ENCODE measurements at regions not wholly inside any gene's neighbourhood (a gene's known extent, or its start where the extent isn't known, plus 50 kb on each side); places are given as distances from the start of the nearest gene placed in this dataset.
"Not testable (repeated sequence)": the region's sequence is repeated elsewhere in the genome, so short reads cannot be mapped to it uniquely, and the experiment has no call there.

DNA sequence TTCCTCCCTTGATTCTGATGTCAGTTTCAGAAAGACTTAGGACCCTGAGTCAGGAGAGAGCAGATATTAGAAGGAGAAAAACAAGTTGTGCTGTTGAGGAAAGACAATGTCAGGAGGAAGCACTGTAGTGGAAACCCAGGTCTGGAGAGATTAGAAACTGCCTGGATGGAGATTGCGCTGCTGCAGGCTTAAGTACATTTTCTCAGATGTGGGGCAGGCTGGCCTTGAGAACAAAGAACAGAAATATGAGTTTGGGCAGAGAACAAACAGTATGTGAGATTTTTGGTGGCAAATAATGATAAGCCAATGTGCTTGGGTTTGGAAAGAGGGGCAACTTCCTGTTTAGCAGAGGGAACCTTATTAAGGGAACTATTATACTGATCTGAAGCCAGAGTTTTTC lies 74.3 kb upstream of the PRMT8 start:
- no peak for DNase-seq (ENCODE audit: extremely low read depth in 1 of 11, low read depth in 9 of 11, low spot score in 4 of 11)

DNA sequence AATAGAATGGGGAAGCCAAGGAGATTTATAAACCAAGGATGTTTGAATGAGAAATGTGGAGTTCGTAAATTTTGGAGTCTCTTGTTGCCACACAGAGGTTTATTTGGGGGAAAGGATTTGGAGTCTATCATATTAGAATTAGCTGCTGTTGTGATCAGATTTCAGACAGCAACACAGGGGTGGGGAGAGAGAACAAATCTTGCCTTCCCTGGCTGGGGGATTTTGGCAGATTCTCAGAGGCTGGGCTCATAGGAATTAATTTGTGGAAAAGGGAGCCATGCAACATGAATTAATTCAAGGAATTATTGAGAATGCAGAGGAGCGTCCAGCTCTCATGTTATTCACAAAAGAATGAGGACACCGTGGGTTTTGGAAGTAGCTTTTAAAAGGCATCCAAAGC lies 73.9 kb upstream of the PRMT8 start:
- DNase-seq (ENCODE audit: extremely low read depth in 1 of 11, low read depth in 9 of 11, low spot score in 4 of 11), result no peak

- DNase-seq (ENCODE audit: extremely low read depth in 1 of 11, low read depth in 9 of 11, low spot score in 4 of 11), result no peak
Measured at GRCh38 chr12:3417937-3418462, 73.0 kb upstream of the PRMT8 start.

DNA sequence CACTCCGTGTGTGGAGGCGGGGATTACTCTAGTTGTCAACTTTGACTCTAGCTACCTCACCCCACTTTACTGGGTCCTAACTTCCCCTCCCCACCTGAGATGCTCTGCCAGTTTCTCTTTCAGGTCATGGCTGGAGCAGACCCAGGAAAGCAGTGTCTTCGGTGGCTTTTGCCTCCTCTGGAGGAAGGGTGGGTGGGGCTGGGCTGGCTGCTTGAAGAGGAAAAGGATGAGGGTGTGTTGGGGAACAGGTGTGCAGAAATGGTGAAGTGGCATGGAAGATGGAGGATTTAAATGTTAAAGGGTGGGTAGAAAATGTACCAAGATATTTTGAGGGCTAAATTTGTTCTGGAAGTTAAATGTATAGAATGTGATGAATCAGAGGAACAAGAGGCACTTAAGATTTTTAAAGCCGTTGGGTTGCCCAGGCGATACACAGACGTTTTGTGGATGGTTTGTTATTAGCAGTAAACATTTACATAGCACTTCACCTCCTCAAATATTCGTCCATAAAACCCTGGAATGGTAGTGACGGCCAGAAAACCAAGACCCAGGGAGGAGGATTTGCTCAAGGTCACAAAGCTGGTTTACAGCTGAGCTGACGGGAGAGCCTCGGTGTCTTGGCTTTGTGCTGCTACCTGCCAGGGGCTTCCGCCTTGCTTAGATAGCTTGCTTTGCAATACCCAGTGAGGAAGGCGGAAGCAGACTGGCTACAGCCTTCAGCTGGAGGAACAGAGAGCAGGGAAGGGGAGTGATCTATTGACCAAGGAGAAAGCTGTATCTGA lies 72.2 kb upstream of the PRMT8 start:
- DNase-seq (ENCODE audit: extremely low read depth in 1 of 11, low read depth in 9 of 11, low spot score in 4 of 11), result no peak

GRCh38 chr12:3419558-3419957 lies 71.4 kb upstream of the PRMT8 start:
- no peak for DNase-seq (ENCODE audit: extremely low read depth in 1 of 11, low read depth in 9 of 11, low spot score in 4 of 11)

GRCh38 chr12:3420693-3421092 lies 70.3 kb upstream of the PRMT8 start:
- no peak for DNase-seq (ENCODE audit: extremely low read depth in 1 of 11, low read depth in 9 of 11, low spot score in 4 of 11)

GRCh38 chr12:3421191-3421978 lies 69.6 kb upstream of the PRMT8 start:
- no peak for DNase-seq (ENCODE audit: extremely low read depth in 1 of 11, low read depth in 9 of 11, low spot score in 4 of 11)

DNA sequence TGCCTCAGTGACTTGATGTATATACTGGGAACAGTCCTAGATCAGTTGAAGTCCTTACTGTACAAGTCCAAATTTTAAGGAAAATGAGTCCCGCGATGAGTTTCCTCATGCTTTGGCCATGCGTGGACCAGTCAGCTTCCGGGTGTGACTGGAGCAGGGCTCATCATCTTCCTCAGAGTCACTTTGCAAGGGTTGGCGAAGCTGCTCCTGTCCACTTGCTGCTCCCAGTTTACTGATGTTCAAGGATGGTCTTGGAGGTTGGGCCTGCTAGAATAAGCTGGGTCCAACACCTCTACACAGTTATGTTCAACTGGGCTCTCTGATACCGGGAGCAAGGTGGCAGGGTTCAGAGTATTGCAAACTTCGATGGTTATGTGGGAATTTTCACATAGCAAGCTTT lies 66.2 kb upstream of the PRMT8 start:
- not testable (repeated sequence) for DNase-seq (ENCODE audit: extremely low read depth in 1 of 11, low read depth in 9 of 11, low spot score in 4 of 11)

GRCh38 chr12:3427956-3428355 lies 63.0 kb upstream of the PRMT8 start:
- DNase-seq (ENCODE audit: extremely low read depth in 1 of 11, low read depth in 9 of 11, low spot score in 4 of 11), result no peak

DNA sequence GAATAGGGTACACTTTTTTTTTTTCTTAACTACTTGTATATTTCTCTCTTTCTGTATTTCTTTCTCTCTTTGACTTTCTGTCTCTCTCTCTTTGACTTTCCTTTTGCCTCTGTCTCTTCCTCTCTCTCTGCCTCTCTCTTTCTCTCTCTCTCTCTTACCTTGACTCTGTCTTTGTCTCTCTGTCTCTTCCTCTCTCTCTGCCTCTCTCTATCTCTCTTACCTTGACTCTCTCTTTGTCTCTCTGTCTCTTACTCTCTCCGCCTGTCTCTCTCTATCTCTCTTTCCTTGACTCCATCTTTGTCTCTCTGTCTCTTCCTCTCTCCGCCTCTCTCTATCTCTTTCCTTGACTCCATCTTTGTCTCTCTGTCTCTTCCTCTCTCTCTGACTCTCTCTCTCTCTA lies 62.4 kb upstream of the PRMT8 start:
- no peak for DNase-seq (ENCODE audit: extremely low read depth in 1 of 11, low read depth in 9 of 11, low spot score in 4 of 11)

DNA sequence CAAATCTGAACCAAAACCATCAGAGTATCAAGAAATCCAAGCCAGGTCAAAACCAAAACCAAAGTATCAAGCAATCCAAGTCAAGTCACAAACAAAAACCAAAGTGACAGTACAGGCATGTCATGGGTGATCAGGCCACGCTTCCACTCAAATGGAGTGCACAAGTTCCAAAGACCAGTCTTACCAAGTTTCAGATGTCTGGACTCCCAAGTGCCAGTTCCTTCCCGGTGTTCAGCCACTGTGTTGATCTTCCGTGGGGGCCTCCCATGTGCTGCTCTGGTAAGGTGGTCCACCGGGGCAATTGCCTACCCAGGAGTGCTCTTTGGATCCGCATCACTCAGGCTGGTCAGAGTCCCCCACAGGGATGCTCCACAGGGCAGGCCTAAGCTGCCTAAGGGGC lies 61.5 kb upstream of the PRMT8 start:
- DNase-seq (ENCODE audit: extremely low read depth in 1 of 11, low read depth in 9 of 11, low spot score in 4 of 11), result not testable (repeated sequence)

DNA sequence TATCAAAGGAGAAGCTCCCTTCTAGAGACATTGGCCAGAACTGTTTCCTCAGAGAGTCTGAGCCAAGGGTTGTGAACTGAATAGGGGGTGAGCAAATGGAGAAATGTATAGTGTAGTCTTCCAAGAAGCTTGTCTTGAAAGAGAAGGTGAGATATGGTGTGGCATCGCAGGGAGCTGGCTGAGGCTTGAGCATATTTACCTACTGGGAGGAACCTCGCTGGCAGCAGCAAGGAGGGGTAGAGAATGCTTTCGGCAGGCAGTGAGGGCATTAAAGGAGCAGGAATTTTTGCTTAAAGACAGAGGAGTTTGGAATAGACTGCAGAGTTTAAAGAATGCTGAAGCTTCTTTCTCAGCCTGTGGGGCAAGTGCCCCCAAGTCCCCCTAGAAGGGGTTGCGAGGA lies 59.3 kb upstream of the PRMT8 start:
- DNase-seq (ENCODE audit: extremely low read depth in 1 of 11, low read depth in 9 of 11, low spot score in 4 of 11), result no peak

DNA sequence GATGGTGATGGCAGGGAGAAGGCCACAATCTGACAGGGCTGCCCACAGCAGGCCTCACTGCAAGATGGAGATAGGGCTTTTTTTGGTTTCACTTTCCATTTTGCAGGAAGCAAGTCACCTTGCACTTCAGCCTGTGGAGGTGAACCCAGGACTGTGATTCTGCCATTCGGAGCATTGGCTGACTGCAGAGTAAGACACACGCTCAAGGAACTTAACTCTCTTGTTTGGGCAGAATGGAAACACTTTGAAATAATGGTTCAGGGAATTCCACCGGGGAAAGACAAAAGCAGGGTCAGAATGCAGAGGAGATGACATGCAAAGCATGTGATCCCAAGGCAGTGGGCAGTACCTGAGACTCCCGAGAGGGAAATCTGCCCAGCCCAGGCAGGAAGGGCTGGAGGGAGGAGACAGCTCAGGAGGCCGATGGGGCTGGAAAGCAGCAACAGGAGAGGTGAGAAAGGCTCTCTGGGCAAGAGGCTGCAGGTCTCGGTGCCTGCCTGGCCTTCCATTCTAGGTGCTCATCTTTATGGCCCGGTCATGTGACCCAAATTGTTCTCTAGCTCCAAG lies 58.7 kb upstream of the PRMT8 start:
- no peak for DNase-seq (ENCODE audit: extremely low read depth in 1 of 11, low read depth in 9 of 11, low spot score in 4 of 11)

- DNase-seq (ENCODE audit: extremely low read depth in 1 of 11, low read depth in 9 of 11, low spot score in 4 of 11), result no peak
Measured at GRCh38 chr12:3432868-3433267, 58.1 kb upstream of the PRMT8 start.

DNA sequence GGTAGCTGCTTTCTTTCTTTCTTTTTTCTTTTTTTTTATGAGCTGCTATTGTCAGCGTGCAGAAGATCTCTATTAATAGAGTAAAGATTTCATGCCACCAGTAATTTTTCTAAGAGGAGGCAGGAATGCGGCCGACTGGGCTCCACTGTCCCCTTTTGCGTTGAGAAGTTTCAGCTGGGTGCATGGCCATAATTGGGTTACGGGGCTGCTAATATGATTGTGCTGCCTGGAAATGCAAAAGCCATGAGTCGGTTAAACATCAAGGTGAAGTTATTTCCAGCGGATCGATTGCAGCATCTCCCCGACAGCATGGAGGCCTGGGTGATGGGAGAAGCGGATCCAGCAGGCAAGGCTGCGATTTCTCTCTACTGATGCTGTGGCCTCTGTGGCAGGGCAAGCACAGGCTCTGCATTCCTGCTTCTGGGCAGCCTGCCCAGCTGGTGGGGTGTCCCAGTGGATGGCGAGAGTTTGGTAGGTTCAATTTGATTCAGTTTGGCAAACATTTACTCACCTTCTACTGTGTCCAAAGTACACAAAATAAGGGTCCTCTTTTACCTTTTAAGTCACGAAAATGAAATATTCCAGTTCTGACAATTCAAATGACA lies 54.4 kb upstream of the PRMT8 start:
- no peak for DNase-seq (ENCODE audit: extremely low read depth in 1 of 11, low read depth in 9 of 11, low spot score in 4 of 11)

- no peak for DNase-seq (ENCODE audit: extremely low read depth in 1 of 11, low read depth in 9 of 11, low spot score in 4 of 11)
Measured at GRCh38 chr12:3437986-3438385, 53.0 kb upstream of the PRMT8 start.

DNA sequence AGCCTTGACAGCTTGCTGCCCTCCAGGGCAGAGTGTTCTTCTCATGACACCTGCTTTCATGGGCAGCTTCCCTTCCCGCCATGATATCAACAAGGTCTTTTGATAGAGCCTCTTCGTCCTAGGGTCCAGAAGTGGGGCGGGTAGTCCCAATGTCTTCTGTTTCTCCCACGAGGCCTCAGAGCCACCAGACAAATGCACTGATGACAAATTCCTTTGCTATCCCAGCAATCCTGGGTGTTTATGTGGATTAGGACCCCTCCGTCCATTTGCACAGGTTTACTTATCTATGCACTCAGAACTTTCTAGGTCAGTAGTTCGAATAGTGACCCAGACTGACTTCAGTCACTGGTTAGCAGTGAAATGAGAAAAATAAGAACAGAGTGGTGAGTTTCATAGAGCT lies 52.6 kb upstream of the PRMT8 start:
- no peak for DNase-seq (ENCODE audit: extremely low read depth in 1 of 11, low read depth in 9 of 11, low spot score in 4 of 11)

All from renal cortex interstitium (tissue), 11 donors.